ENCODE measurements at regions not wholly inside any gene's neighbourhood (a gene's known extent, or its start where the extent isn't known, plus 50 kb on each side); places are given as distances from the start of the nearest gene placed in this dataset.

DNA sequence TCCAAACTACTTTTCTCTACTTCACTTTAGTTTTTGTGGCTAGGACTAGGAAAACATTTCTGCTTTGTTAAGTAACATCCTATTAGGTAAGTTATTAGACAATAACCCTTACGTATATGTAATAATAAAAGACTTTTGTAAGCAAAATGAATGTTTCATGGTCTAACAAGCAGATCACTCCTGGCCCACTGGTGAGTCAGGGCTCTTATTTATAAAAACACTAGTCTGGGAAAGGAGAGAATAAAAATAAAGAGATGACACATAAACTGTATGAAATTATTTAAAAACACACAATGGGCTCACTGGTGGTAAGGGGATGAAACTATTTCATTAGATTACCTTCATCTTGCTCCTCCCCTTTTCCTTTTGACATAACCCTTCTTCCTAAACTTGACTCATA is 2212.2 kb upstream of the ACO1 start:
- CTCF ChIA-PET: no interaction called here
- intact Hi-C loops (cut with micrococcal nuclease; ENCODE audit: unreplicated experiment): no loop called here
- Mint-ChIP-seq H3K27me3 (ENCODE audit: insufficient read depth, unreplicated experiment) (peaks cover 7% of the 10 kb centered on the region), H3K27ac (ENCODE audit: unreplicated experiment) (no peak overlapping the region), H3K4me3 (ENCODE audit: unreplicated experiment) (no peak overlapping the region), H3K9me3 (ENCODE audit: unreplicated experiment) (peaks cover 5% of the 10 kb centered on the region), H3K4me1 (ENCODE audit: low read depth, unreplicated experiment) (no peaks in the 10 kb centered on the region), H3K36me3 (ENCODE audit: insufficient read depth, unreplicated experiment) (no peaks in the 10 kb centered on the region)
- POLR2A ChIA-PET: no interaction called here
- TF ChIP-seq, protein P1, sequence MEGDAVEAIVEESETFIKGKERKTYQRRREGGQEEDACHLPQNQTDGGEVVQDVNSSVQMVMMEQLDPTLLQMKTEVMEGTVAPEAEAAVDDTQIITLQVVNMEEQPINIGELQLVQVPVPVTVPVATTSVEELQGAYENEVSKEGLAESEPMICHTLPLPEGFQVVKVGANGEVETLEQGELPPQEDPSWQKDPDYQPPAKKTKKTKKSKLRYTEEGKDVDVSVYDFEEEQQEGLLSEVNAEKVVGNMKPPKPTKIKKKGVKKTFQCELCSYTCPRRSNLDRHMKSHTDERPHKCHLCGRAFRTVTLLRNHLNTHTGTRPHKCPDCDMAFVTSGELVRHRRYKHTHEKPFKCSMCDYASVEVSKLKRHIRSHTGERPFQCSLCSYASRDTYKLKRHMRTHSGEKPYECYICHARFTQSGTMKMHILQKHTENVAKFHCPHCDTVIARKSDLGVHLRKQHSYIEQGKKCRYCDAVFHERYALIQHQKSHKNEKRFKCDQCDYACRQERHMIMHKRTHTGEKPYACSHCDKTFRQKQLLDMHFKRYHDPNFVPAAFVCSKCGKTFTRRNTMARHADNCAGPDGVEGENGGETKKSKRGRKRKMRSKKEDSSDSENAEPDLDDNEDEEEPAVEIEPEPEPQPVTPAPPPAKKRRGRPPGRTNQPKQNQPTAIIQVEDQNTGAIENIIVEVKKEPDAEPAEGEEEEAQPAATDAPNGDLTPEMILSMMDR (IDR thresholded peaks at IDR 0.05; ENCODE audit: insufficient read depth in 1 of 2, low read depth in 1 of 2, low read length in 1 of 2, severe bottlenecking in 1 of 2, unreplicated experiment in 1 of 2): no peak
- no TSS peak for BruUV-seq (replicated peaks)
- Histone ChIP-seq H3K36me3 (ENCODE audit: control insufficient read depth, insufficient read depth, low read length) (no peaks in the 10 kb centered on the region), H3K4me1 (no peaks in the 10 kb centered on the region), H3K4me3 (ENCODE audit: low read depth, low read length) (no peak overlapping the region), H3K27me3 (replicated peaks; ENCODE audit: control insufficient read depth, insufficient read depth, low read length) (no peaks in the 10 kb centered on the region), H3K9me3 (no peaks in the 10 kb centered on the region)
- no peak for DNase-seq

DNA sequence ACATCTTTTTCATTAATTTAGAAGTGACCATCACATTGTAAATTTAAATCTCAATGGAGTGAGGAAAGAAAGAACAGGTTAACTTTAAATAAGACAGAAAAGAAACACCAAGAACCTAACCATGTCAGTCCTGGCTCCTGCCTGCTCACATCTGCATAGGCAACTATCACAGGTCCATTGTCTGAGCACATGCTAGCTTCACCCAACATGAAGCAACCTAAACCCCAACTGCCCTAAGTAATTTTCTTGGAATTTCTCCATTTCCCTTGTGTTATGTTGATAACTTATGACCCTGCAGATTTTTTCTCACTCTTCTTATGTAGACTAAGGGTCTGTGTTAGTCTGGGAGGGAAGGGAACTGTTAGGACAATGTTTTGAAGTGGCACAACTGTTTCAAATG is 2205.8 kb upstream of the ACO1 start:
- Histone ChIP-seq H3K4me1 (no peaks in the 10 kb centered on the region), H3K4me3 (ENCODE audit: low read depth, low read length) (no peak overlapping the region), H3K9me3 (no peaks in the 10 kb centered on the region), H3K36me3 (ENCODE audit: control insufficient read depth, insufficient read depth, low read length) (no peaks in the 10 kb centered on the region), H3K27me3 (replicated peaks; ENCODE audit: control insufficient read depth, insufficient read depth, low read length) (no peaks in the 10 kb centered on the region)
- TF ChIP-seq, protein P1 (IDR thresholded peaks at IDR 0.05; ENCODE audit: insufficient read depth in 1 of 2, low read depth in 1 of 2, low read length in 1 of 2, severe bottlenecking in 1 of 2, unreplicated experiment in 1 of 2): no peak
- intact Hi-C loops (cut with micrococcal nuclease; ENCODE audit: unreplicated experiment): no loop called here
- Mint-ChIP-seq H3K27ac (ENCODE audit: unreplicated experiment) (no peak overlapping the region), H3K27me3 (ENCODE audit: insufficient read depth, unreplicated experiment) (peaks cover 7% of the 10 kb centered on the region), H3K4me1 (ENCODE audit: low read depth, unreplicated experiment) (no peaks in the 10 kb centered on the region), H3K4me3 (ENCODE audit: unreplicated experiment) (no peak overlapping the region), H3K36me3 (ENCODE audit: insufficient read depth, unreplicated experiment) (no peaks in the 10 kb centered on the region), H3K9me3 (ENCODE audit: unreplicated experiment) (no peaks in the 10 kb centered on the region)
- POLR2A ChIA-PET: no interaction called here
- no TSS peak for BruUV-seq (replicated peaks)
- DNase-seq: no peak
- CTCF ChIA-PET: no interaction called here

DNA sequence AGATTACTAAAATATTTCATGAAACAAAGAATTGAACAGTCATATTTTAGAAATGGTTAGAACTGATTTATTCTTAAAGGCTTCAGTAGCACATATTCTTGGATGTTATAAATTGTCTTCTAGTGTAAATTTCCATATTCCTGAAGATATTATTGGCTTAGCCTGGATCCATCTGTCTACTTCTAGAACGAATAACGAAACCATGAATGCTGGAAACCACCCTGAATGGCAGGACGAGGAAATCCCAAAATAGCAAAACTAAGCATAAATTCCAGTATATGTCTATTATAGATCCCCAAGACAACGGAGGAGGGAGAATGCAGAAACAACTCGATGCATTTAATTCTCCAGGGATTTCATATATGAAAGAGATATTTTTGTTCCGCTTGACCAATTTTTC is 2191.0 kb upstream of the ACO1 start:
- no peaks in the 10 kb centered on the region for H3K4me1 Mint-ChIP-seq (ENCODE audit: low read depth, unreplicated experiment)
- DNase-seq: no peak
- H3K9me3 Mint-ChIP-seq (ENCODE audit: unreplicated experiment): peaks cover 28% of the 10 kb centered on the region
- H3K27me3 Mint-ChIP-seq (ENCODE audit: insufficient read depth, unreplicated experiment): no peaks in the 10 kb centered on the region
- H3K36me3 Mint-ChIP-seq (ENCODE audit: insufficient read depth, unreplicated experiment): no peaks in the 10 kb centered on the region
- Histone ChIP-seq H3K27me3 (replicated peaks; ENCODE audit: control insufficient read depth, insufficient read depth, low read length) (no peaks in the 10 kb centered on the region), H3K4me1 (no peaks in the 10 kb centered on the region), H3K36me3 (ENCODE audit: control insufficient read depth, insufficient read depth, low read length) (no peaks in the 10 kb centered on the region), H3K9me3 (peaks cover 3% of the 10 kb centered on the region; the same call in 1 of the 2 replicates), H3K4me3 (ENCODE audit: low read depth, low read length) (no peak overlapping the region)
- intact Hi-C loops (cut with micrococcal nuclease; ENCODE audit: unreplicated experiment): no loop called here
- ChIA-PET CTCF (no interaction called here), POLR2A (no interaction called here)
- no TSS peak for BruUV-seq (replicated peaks)
- H3K4me3 Mint-ChIP-seq (ENCODE audit: unreplicated experiment): no peak overlapping the region
- H3K27ac Mint-ChIP-seq (ENCODE audit: unreplicated experiment): no peak overlapping the region
- TF ChIP-seq, protein P1 (IDR thresholded peaks at IDR 0.05; ENCODE audit: insufficient read depth in 1 of 2, low read depth in 1 of 2, low read length in 1 of 2, severe bottlenecking in 1 of 2, unreplicated experiment in 1 of 2): no peak
